ENCODE measurements at regions not wholly inside any gene's neighbourhood (a gene's known extent, or its start where the extent isn't known, plus 50 kb on each side); places are given as distances from the start of the nearest gene placed in this dataset.
"Not testable (repeated sequence)": the region's sequence is repeated elsewhere in the genome, so short reads cannot be mapped to it uniquely, and the experiment has no call there.

DNA sequence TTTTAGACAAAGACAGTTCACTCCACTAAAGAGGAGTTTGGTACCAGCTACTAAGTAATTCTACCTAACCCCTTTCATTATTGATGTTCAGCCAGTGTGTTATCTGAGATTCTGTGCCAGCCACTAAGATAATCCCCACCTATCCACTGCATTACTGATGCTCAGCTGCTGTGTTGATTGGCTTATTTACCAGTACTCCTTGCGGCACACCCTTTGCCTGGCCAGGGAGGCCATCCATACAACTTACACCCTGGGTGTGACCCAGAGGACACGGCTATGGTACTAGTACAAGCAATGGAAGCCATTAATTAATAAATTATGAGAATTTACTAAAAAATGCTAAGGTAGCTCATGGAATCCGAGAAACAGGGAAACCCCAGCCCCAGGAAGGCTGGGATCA lies 290.7 kb upstream of the CTNNB1 start:
- no peak for DNase-seq

- no peak for DNase-seq
These were observed 288.0 kb upstream of the CTNNB1 start for GRCh38 chr3:40911264-40911663.

DNA sequence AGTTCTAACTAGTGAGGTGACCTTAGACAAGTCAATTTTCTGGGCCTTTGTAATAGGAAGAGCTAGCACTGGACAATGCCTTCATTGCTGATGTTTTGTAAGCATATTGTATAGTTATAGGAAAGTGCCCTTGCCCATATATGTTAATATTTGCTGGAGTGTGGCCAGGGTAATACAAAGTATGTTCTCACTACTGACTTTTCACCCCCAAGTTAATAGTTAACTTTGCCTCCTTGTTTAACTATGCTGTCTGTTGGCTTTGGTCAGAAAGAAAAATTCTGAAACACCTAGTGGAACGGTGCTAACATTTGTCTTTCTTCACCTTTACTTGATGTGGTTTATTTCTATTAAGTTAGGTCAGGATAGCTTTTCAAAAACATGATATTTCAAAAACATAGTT lies 287.4 kb upstream of the CTNNB1 start:
- DNase-seq, result no peak

GRCh38 chr3:40912461-40912860 lies 286.8 kb upstream of the CTNNB1 start:
- DNase-seq, result no peak

DNA sequence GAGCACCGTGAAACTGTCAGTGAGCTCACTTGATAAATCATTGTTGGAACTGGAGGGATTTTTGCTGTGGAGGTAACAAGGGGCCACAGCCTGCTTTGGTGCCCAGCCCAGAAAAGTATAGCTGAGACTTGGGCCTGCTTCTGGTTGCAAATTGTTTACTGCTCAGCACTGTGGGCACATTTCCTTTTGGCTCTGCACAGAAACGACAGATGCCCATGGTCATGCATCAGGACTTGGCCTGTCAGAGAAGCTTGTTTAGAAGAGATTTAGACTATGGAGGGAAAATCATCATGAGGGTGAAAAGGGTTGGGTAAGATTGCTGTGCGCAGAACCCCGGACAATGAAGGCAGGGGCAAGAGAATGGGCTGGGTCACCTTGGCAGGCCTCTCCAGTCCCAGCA lies 286.1 kb upstream of the CTNNB1 start:
- DNase-seq, result no peak

DNA sequence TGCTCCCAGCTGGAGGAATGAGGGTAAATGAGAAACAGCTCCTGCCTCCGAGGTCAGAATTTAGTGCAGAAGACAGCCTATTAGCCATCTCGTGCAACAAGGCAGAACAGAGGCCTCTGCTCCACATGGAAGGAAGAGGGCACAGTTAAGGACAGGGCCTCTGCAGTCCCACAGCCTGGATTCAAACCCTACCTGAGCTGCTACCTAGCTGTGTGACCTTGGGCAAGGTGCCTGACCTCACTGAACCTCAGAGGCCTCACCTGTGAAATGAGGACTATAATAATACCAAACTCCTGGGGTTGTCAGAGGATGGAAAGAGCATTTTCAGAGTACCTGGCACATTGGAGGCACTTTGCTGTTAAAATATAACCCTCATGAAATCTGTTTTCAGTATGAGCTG lies 285.7 kb upstream of the CTNNB1 start:
- DNase-seq, result no peak

- no peak for DNase-seq
These were observed 284.8 kb upstream of the CTNNB1 start for GRCh38 chr3:40914475-40914874.

- no peak for DNase-seq
These were observed 283.9 kb upstream of the CTNNB1 start for GRCh38 chr3:40915346-40915865.

DNA sequence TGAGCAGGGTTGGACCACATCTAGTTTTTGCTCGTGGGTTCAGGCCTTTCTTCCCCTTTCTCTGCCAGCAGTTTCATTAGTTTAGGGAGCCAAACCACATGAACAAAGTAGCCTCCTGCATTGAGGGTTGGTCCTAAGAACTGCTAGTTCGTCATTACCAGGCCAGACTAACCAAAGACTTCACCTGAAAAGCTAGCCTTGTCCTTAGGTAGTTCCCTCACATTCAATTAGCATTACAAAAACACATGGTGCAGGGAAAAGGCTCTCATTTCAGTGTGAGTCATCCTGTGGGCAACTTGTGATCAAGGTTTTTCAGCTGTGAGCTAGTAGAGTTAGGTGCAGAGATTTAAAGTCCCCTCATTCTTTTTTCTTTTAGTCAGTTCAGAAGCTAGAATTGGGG lies 279.3 kb upstream of the CTNNB1 start:
- DNase-seq, result peak; percentile 16

- DNase-seq, result no peak
These were observed 278.1 kb upstream of the CTNNB1 start for GRCh38 chr3:40921251-40921650.

GRCh38 chr3:40923143-40923542 lies 276.2 kb upstream of the CTNNB1 start:
- DNase-seq, result peak; percentile 71

DNA sequence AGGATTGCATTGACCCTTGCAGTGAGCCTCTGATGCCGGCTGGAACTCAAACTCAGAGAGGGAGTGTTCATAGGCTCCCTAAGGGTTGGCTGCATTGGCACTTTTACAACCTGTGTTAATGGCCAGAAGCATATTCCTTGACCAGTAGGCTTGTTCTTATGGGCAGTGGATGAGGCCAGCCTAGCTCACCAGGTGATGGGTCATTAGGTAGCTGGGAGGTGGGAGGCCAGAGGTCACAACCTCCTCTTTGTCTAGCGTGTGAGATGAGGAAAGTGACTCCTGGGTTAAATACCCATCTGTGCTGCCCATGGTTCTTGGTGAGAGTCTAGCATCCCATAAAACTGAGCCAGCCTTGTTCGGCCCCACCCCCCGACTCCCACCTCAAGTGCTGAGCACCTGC lies 275.7 kb upstream of the CTNNB1 start:
- no peak for DNase-seq

DNA sequence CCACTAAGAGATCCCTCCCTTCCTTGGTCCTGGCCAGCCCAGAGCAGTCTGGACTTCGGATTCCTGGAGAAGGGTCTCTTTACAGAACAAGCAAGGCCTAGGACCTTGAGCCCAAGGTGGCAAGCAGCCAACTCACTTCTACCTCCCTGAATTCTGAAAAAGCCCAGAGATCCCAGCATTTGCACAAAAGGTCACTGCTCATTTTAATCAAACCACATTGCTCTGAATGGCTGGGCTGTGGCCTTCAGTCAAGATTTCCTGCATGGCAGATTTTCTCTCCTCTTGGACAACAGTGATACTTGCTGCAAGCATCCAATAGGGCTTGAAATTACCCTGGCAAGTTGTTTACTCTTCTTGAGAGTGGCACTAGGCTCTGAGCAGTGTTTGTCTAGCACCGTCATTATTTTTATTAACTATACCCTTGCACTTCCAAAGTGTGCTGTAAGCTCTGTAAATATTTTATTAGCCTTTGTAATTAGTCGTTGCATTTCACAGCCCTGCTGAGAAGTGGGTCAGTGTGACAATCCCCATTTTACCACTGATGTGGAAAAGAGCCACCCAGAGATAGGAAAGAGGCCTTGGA lies 274.7 kb upstream of the CTNNB1 start:
- no peak for DNase-seq

DNA sequence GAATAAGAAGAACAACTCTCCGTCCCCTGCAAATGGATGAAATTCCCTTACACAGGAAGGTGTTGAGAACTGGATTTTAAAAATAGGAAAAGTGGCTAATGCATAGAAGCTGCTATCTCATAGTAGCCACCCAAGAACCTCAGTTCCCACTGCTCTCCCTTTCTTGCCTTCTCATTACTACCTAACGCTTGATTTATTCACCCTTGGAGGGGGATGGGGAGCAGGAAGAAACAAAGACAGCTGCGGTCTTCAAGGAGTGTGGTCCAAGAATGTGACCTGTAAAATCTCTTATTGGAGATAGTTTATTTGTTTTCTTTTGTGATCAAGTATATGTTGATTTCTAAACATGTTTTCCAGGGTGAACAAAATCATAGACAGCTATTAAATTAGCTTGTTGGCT lies 274.1 kb upstream of the CTNNB1 start:
- DNase-seq, result no peak

DNA sequence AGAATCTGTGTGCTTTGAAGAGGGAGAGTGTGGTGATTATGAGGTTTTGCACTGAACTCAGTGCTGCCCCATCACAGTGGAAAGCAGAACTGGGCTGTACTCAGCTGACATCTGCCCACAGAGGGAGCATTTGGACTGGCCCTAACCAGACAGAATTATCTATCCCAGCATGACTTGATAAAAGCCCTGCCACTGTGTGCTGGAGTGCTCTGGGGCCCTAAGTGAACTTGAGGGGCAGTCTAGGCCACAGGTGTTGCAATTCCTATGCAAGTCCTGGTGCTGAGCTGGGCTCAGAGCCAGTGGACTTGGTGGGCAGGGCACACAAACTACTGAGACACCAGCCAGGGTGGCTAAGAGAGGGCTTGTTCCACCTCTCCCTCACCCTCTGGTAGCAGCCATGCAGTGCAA lies 269.2 kb upstream of the CTNNB1 start:
- peak; percentile 63 for DNase-seq

- DNase-seq, result no peak
These were observed 268.5 kb upstream of the CTNNB1 start for GRCh38 chr3:40930756-40931155.

DNA sequence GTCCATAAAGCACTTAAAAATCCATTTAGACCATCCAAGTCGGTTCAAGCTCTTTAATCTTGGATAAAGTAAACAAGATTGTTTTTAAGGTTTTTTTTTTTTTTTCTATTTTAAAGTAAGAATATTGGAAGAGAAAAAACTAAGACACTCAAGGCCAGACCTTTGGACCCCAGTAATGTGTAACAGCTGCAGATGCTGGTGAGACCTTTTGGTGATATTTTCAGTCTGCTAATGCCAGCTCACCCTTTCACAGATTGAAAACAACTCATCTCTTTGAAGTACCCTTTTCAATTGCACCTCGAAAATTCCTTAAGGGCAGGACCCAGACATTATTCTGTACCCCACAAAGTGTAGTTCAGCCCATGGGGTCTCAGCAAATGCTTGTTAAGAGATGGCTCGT lies 260.7 kb upstream of the CTNNB1 start:
- DNase-seq, result no peak

GRCh38 chr3:40939030-40939740 lies 260.1 kb upstream of the CTNNB1 start:
- DNase-seq, result no peak

DNA sequence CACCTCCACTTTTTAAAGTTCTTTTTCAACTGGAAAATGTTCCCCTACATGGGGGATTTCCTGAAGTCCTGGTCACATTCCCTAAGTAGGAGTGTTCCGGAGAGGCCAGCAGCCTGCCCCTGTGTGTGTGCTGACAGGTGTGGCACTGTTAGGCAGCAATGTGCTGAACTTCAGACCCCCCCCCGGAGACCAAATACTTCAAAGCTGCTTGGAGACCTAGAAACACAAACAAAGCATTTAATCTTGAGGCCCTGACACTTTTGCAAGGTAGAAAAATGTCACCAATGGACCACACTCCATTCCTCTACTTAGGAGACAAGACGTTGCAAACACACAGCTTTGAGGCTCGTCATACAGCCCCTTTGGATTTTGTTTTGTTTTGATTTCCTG lies 259.6 kb upstream of the CTNNB1 start:
- no peak for DNase-seq

DNA sequence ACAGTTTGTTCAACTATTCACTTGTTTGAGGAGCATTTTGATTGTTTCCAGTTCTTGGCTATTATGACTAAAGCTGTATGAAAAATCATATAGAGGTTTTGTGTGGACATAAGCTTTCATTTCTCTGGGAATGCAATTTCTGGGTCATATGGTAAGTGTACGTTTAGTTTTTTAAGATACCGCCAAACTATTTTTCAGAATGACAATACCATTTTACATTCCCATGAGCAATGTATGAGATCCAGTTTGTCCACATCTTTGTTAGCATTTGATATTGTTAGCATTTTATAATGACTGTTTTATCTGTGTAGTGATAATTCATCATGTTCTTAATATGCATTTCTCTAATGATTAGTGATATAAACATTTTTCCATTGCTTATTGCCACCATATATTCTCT lies 258.7 kb upstream of the CTNNB1 start:
- no peak for DNase-seq

GRCh38 chr3:40947022-40947421 lies 252.3 kb upstream of the CTNNB1 start:
- peak; percentile 13 for DNase-seq

- DNase-seq, result not testable (repeated sequence)
These were observed 250.0 kb upstream of the CTNNB1 start for GRCh38 chr3:40949347-40949746.

DNA sequence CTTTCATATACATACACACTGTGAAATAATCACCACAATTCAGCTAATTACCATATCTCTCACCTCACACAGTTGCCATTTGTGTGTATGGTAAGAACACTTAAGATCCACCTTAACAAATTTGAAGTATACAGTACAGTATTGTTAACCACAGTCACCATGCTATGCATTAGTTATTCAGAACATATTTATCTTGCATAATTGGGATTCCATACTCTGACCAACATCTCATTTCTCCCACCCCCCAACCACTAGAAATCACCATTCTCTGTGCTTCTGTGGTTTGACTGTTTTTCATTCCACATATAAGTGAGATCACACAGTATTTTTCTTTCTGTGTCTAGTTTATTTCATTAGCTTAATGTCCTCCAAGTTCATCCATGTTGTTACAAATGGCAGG lies 247.7 kb upstream of the CTNNB1 start:
- DNase-seq, result no peak

DNA sequence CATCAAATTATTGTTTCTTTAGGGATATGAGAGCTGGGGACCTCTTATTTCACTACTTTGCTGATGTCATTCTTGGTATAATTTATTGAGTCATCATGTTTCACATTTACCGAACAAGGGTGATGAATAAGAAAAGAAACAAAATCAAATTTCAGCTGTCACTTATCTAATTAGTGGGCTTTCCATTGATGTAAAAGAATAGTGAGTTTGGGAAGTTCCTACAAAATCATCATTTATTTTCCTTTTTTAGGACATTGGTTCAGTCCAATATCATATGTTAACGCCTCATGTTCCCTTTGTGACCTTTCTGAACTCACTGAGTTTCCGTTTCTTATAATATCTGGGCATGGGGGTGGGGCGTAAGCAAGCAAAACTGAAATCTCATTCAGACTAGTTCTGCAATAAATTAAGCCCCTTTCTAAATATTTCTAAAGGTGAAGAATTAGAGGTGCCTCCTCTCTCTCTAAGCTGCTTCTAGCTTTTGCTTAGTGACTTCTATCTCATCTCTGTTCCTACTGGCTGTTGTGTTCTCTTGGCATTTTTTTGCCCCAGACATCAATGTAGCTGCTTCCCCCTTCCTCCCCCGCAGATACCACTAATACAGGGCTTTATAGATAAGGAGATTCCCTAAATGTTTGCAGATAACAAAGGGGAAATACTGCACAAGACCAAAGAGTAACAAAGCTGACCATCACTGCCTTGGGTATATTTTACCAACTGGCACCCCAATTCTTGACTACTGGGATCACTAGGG lies 238.0 kb upstream of the CTNNB1 start:
- DNase-seq, result peak; percentile 88
